ENCODE measurements at regions not wholly inside any gene's neighbourhood (a gene's known extent, or its start where the extent isn't known, plus 50 kb on each side); places are given as distances from the start of the nearest gene placed in this dataset.
"Not testable (repeated sequence)": the region's sequence is repeated elsewhere in the genome, so short reads cannot be mapped to it uniquely, and the experiment has no call there.

DNA sequence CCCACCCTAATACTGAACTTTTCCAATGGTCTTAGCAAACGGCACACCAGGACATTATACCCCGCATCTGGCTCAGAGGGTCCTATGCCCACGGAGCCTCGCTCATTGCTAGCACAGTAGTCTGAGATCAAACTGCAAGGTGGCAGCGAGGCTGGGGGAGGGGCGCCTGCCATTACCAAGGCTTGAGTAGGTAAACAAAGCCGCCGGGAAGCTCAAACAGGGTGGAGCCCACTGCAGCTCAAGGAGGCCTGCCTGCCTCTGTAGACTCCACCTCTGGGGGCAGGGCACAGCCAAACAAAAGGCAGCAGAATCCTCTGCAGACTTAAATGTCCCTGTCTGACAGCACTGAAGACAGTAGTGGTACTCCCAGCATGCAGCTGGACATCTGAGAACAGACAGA is 108.1 kb downstream of the ANXA2R start:
- TF ChIP-seq POLR2A, CTCF (IDR thresholded peaks at IDR 0.05): not testable (repeated sequence)
